ENCODE measurements at regions not wholly inside any gene's neighbourhood (a gene's known extent, or its start where the extent isn't known, plus 50 kb on each side); places are given as distances from the start of the nearest gene placed in this dataset.

DNA sequence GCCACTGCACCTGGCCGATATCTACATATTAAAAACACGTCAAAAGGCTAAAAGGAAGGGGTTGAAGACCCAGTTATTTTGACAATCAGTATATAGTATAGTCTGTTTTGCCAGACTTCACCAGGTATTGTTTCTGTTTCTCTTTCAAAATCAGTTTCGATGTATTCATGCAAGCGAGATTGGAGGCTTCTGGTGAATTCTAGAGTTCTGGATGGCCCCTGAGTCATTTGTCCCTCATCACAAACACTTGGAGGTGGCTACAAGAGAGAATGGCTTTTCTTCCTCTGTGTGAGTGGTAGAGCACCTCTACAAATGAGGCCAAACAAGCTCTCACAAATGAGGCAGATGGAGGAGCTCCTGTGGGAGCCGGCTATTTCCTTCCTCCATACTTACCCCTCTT lies 68.6 kb upstream of the ADGRG2 start (continued):
- TF ChIP-seq, protein P1, sequence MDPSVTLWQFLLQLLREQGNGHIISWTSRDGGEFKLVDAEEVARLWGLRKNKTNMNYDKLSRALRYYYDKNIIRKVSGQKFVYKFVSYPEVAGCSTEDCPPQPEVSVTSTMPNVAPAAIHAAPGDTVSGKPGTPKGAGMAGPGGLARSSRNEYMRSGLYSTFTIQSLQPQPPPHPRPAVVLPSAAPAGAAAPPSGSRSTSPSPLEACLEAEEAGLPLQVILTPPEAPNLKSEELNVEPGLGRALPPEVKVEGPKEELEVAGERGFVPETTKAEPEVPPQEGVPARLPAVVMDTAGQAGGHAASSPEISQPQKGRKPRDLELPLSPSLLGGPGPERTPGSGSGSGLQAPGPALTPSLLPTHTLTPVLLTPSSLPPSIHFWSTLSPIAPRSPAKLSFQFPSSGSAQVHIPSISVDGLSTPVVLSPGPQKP (IDR thresholded peaks at IDR 0.05; ENCODE audit: low read depth, low read length) = no peak
- TF ChIP-seq RAD21 (IDR thresholded peaks at IDR 0.05; ENCODE audit: insufficient read depth, low read depth, low read length) = no peak
- TF ChIP-seq IKZF1 (conservative IDR thresholded peaks at IDR 0.05) = no peak
- TF ChIP-seq SIX5 (IDR thresholded peaks at IDR 0.05; ENCODE audit: low read depth, low read length, severe bottlenecking) = no peak
- TF ChIP-seq HDGF (IDR thresholded peaks at IDR 0.05) = no peak
- TF ChIP-seq, protein P2, sequence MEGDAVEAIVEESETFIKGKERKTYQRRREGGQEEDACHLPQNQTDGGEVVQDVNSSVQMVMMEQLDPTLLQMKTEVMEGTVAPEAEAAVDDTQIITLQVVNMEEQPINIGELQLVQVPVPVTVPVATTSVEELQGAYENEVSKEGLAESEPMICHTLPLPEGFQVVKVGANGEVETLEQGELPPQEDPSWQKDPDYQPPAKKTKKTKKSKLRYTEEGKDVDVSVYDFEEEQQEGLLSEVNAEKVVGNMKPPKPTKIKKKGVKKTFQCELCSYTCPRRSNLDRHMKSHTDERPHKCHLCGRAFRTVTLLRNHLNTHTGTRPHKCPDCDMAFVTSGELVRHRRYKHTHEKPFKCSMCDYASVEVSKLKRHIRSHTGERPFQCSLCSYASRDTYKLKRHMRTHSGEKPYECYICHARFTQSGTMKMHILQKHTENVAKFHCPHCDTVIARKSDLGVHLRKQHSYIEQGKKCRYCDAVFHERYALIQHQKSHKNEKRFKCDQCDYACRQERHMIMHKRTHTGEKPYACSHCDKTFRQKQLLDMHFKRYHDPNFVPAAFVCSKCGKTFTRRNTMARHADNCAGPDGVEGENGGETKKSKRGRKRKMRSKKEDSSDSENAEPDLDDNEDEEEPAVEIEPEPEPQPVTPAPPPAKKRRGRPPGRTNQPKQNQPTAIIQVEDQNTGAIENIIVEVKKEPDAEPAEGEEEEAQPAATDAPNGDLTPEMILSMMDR (IDR thresholded peaks at IDR 0.05 in 2 of 3, conservative IDR thresholded peaks at IDR 0.05 in 1 of 3; ENCODE audit: control insufficient read depth in 2 of 3, extremely low read depth in 1 of 3, insufficient read depth in 1 of 3, low read depth in 3 of 3, low read length in 3 of 3) = no peak
- no peak for TF ChIP-seq NR2F1 (conservative IDR thresholded peaks at IDR 0.05)

DNA sequence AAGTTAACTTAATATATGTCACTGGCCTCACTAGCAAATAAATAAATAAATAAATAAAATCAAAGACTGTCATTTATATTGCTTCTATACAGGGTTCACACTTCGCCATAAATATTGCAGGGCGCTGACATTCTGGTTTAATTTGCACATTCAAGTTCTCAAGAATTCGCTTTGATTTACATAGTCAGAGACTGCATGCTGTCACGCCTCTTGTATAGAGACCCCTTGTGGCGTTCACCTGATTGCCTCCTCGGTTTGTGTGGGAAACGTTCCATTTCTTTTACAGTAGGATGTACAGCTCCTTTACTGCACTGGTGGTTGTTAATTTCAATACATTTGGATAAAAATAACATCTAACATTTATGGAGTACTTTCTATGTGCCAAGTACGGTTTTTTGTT lies 71.3 kb upstream of the ADGRG2 start:
- ChIA-PET RAD21 (ENCODE audit: unreplicated experiment) (interaction anchor here (0.6 to 0.7 kb wide), 2 partner anchors 33 to 807 kb away, joined by 3 to 4 read pairs; no protein-coding TSS in a partner anchor), SMC1A (ENCODE audit: uncharacterized antibody, unreplicated experiment) (interaction anchor here (1.3 kb wide), 1 partner anchor 139 kb away, joined by 3 read pairs; no protein-coding TSS in a partner anchor), POLR2A (no interaction called here), CTCF (interaction anchor here (2.9 kb wide), 1 partner anchor 140 kb away, joined by 14 read pairs; no protein-coding TSS in a partner anchor)
- no TSS peak for BruUV-seq (replicated peaks)
- Histone ChIP-seq H2AFZ (ENCODE audit: control insufficient read depth, low read depth, low read length) (no peak overlapping the region), H4K20me1 (ENCODE audit: control insufficient read depth, insufficient read depth) (no peaks in the 10 kb centered on the region), H3K4me3 (no peak overlapping the region), H3K9ac (ENCODE audit: control insufficient read depth, insufficient read depth, low read length) (no peak overlapping the region), H3K4me1 (ENCODE audit: control insufficient read depth, insufficient read depth, low read length) (peaks cover 7% of the 10 kb centered on the region; the same call in 1 of the 2 replicates), H3K79me2 (ENCODE audit: control insufficient read depth, insufficient read depth, low read length) (no peaks in the 10 kb centered on the region), H3K9me3 (replicated peaks; ENCODE audit: control insufficient read depth, insufficient read depth, low read length) (no peaks in the 10 kb centered on the region; the same call in 2 of the 3 replicates), H3K36me3 (ENCODE audit: control insufficient read depth in 2 of 2, insufficient read depth in 2 of 2, low read length in 1 of 2) (no peaks in the 10 kb centered on the region), H3K27ac (ENCODE audit: control insufficient read depth, insufficient read depth) (peak overlapping the region; percentile 68), H3K27me3 (replicated peaks in 1 of 2; ENCODE audit: control insufficient read depth in 2 of 2, insufficient read depth in 2 of 2, low read length in 1 of 2) (no peaks in the 10 kb centered on the region), H3K4me2 (ENCODE audit: control insufficient read depth, insufficient read depth) (no peak overlapping the region)
- intact Hi-C loops (cut with micrococcal nuclease; ENCODE audit: unreplicated experiment) = loop anchor here (10.0 kb wide), 1 partner anchor 141 kb away; no protein-coding TSS in a partner anchor
- FAIRE-seq = no peak
- in situ Hi-C loops (cut with MboI) = no loop called here
- no peak for DNase-seq (ENCODE audit: low read depth, low spot score)
- ATAC-seq = no peak
- WGBS (ENCODE audit: insufficient coverage, insufficient replicate concordance, low lambda C conversion rate, missing lambda C conversion rate) = 80% methylated on average over 8 of the region's 8 CpGs
- TF ChIP-seq SREBF2 (IDR thresholded peaks at IDR 0.05; ENCODE audit: low read length) (no peak), SPI1 (IDR thresholded peaks at IDR 0.05; ENCODE audit: borderline replicate concordance, insufficient read depth, low read depth, low read length) (no peak), MYC (IDR thresholded peaks at IDR 0.05; ENCODE audit: insufficient read depth, insufficient read length, insufficient replicate concordance, low read length, severe bottlenecking) (no peak), RB1 (IDR thresholded peaks at IDR 0.05; ENCODE audit: borderline replicate concordance) (no peak), IKZF2 (IDR thresholded peaks at IDR 0.05) (no peak), TAF1 (IDR thresholded peaks at IDR 0.05; ENCODE audit: borderline replicate concordance, low read depth, low read length) (no peak), TCF7 (IDR thresholded peaks at IDR 0.05; ENCODE audit: borderline replicate concordance) (no peak), MYB (IDR thresholded peaks at IDR 0.05; ENCODE audit: borderline replicate concordance, low read depth, low read length) (no peak), YBX1 (IDR thresholded peaks at IDR 0.05) (no peak), ZNF622 (IDR thresholded peaks at IDR 0.05) (no peak)
- TF ChIP-seq, protein P3, sequence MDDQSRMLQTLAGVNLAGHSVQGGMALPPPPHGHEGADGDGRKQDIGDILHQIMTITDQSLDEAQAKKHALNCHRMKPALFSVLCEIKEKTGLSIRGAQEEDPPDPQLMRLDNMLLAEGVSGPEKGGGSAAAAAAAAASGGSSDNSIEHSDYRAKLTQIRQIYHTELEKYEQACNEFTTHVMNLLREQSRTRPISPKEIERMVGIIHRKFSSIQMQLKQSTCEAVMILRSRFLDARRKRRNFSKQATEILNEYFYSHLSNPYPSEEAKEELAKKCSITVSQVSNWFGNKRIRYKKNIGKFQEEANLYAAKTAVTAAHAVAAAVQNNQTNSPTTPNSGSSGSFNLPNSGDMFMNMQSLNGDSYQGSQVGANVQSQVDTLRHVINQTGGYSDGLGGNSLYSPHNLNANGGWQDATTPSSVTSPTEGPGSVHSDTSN (IDR thresholded peaks at IDR 0.05; ENCODE audit: insufficient replicate concordance, low read depth, low read length) = no peak
